ENCODE measurements at regions not wholly inside any gene's neighbourhood (a gene's known extent, or its start where the extent isn't known, plus 50 kb on each side); places are given as distances from the start of the nearest gene placed in this dataset.

- no peak for TF ChIP-seq EZH2phosphoT487 (IDR thresholded peaks at IDR 0.05; ENCODE audit: low read length)
- no peak for TF ChIP-seq CTCF (IDR thresholded peaks at IDR 0.05; ENCODE audit: low read length)
- no peak for TF ChIP-seq EZH2 (optimal IDR thresholded peaks at IDR 0.05; ENCODE audit: low read depth, low read length)
- DNase-seq: no peak
- H3K4me1 ChIP-seq (ENCODE audit: low read length): no peaks in the 10 kb centered on the region
These were observed 815.3 kb upstream of the HS6ST1 start for GRCh38 chr2:129133692-129134641.

GRCh38 chr2:129135017-129135416 lies 816.3 kb upstream of the HS6ST1 start:
- DNase-seq: no peak
- H3K27me3 ChIP-seq (replicated peaks; ENCODE audit: insufficient read depth, low read length): no peaks in the 10 kb centered on the region
- H3K9ac ChIP-seq (ENCODE audit: low read length): no peak overlapping the region
- no peak overlapping the region for H2AFZ ChIP-seq (ENCODE audit: low read length)
- no peaks in the 10 kb centered on the region for H3K79me2 ChIP-seq (ENCODE audit: low read length)
- H4K20me1 ChIP-seq (ENCODE audit: insufficient read depth, low read length): no peaks in the 10 kb centered on the region
- H3K9me3 ChIP-seq (replicated peaks; ENCODE audit: insufficient read depth, low read length): no peaks in the 10 kb centered on the region
- H3K27ac ChIP-seq (ENCODE audit: low read length): no peak overlapping the region
- H3K4me2 ChIP-seq (ENCODE audit: low read depth, low read length): no peak overlapping the region
- no peaks in the 10 kb centered on the region for H3K4me1 ChIP-seq (ENCODE audit: low read length)
- TF ChIP-seq EZH2 (optimal IDR thresholded peaks at IDR 0.05; ENCODE audit: low read depth, low read length): no peak
- no peak for TF ChIP-seq CTCF (IDR thresholded peaks at IDR 0.05; ENCODE audit: low read length)
- no peak for TF ChIP-seq EZH2phosphoT487 (IDR thresholded peaks at IDR 0.05; ENCODE audit: low read length)
- no peaks in the 10 kb centered on the region for H3K36me3 ChIP-seq (replicated peaks; ENCODE audit: insufficient read depth, low read length)
- no peaks in the 10 kb centered on the region for H3K9me2 ChIP-seq (replicated peaks; ENCODE audit: insufficient read depth, low read length)
- H3F3A ChIP-seq (ENCODE audit: insufficient read depth, low read length): no peaks in the 10 kb centered on the region
- no peak overlapping the region for H3K4me3 ChIP-seq (ENCODE audit: low read length)

More at GRCh38 chr2:129133692-129134641, 815.3 kb upstream of the HS6ST1 start:
- no peaks in the 10 kb centered on the region for H3K79me2 ChIP-seq (ENCODE audit: low read length)
- H3K9ac ChIP-seq (ENCODE audit: low read length): no peak overlapping the region
- no peaks in the 10 kb centered on the region for H3K36me3 ChIP-seq (replicated peaks; ENCODE audit: insufficient read depth, low read length)
- H3K27ac ChIP-seq (ENCODE audit: low read length): no peak overlapping the region
- no peak overlapping the region for H3K4me3 ChIP-seq (ENCODE audit: low read length)
- no peaks in the 10 kb centered on the region for H3F3A ChIP-seq (ENCODE audit: insufficient read depth, low read length)
- no peak overlapping the region for H3K4me2 ChIP-seq (ENCODE audit: low read depth, low read length)
- H3K9me3 ChIP-seq (replicated peaks; ENCODE audit: insufficient read depth, low read length): no peaks in the 10 kb centered on the region
- H2AFZ ChIP-seq (ENCODE audit: low read length): no peak overlapping the region
- H4K20me1 ChIP-seq (ENCODE audit: insufficient read depth, low read length): no peaks in the 10 kb centered on the region
- H3K9me2 ChIP-seq (replicated peaks; ENCODE audit: insufficient read depth, low read length): no peaks in the 10 kb centered on the region
- H3K27me3 ChIP-seq (replicated peaks; ENCODE audit: insufficient read depth, low read length): no peaks in the 10 kb centered on the region

DNA sequence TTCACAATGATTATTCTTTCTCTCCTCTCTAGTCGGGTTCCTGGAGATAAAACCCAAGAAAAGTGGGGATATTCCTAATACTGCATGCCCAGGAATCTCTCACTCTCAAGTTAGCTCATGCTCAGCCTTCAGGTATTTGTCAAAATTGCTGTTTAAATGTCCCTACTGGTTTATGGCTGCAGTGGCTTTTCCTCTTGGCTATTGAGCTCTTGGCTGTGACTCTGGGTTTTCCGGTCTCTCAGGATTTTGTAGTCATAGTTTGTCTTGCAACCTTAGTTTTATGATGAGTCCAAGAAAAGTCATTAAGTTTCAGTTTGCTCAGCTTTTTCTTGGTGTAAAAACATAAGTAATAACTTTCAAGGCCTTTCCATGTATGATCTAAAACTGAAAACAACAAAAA lies 820.7 kb upstream of the HS6ST1 start:
- Histone ChIP-seq H3K9me2 (replicated peaks; ENCODE audit: insufficient read depth, low read length) (no peaks in the 10 kb centered on the region), H3K4me2 (ENCODE audit: low read depth, low read length) (no peak overlapping the region), H3K4me1 (ENCODE audit: low read length) (no peaks in the 10 kb centered on the region), H4K20me1 (ENCODE audit: insufficient read depth, low read length) (no peaks in the 10 kb centered on the region), H3K27ac (ENCODE audit: low read length) (no peak overlapping the region), H3K9me3 (replicated peaks; ENCODE audit: insufficient read depth, low read length) (no peaks in the 10 kb centered on the region), H2AFZ (ENCODE audit: low read length) (no peak overlapping the region), H3F3A (ENCODE audit: insufficient read depth, low read length) (no peaks in the 10 kb centered on the region), H3K79me2 (ENCODE audit: low read length) (no peaks in the 10 kb centered on the region), H3K9ac (ENCODE audit: low read length) (no peak overlapping the region), H3K27me3 (replicated peaks; ENCODE audit: insufficient read depth, low read length) (no peaks in the 10 kb centered on the region), H3K36me3 (replicated peaks; ENCODE audit: insufficient read depth, low read length) (no peaks in the 10 kb centered on the region), H3K4me3 (ENCODE audit: low read length) (no peak overlapping the region)
- DNase-seq: no peak
- TF ChIP-seq EZH2phosphoT487 (IDR thresholded peaks at IDR 0.05; ENCODE audit: low read length): no peak
- no peak for TF ChIP-seq EZH2 (optimal IDR thresholded peaks at IDR 0.05; ENCODE audit: low read depth, low read length)
- TF ChIP-seq CTCF (IDR thresholded peaks at IDR 0.05; ENCODE audit: low read length): no peak
